ENCODE measurements at regions not wholly inside any gene's neighbourhood (a gene's known extent, or its start where the extent isn't known, plus 50 kb on each side); places are given as distances from the start of the nearest gene placed in this dataset.
A peak's percentile ranks its signal among the peaks of the same experiment; 100 is the strongest.
"Not testable (repeated sequence)": the region's sequence is repeated elsewhere in the genome, so short reads cannot be mapped to it uniquely, and the experiment has no call there.

DNA sequence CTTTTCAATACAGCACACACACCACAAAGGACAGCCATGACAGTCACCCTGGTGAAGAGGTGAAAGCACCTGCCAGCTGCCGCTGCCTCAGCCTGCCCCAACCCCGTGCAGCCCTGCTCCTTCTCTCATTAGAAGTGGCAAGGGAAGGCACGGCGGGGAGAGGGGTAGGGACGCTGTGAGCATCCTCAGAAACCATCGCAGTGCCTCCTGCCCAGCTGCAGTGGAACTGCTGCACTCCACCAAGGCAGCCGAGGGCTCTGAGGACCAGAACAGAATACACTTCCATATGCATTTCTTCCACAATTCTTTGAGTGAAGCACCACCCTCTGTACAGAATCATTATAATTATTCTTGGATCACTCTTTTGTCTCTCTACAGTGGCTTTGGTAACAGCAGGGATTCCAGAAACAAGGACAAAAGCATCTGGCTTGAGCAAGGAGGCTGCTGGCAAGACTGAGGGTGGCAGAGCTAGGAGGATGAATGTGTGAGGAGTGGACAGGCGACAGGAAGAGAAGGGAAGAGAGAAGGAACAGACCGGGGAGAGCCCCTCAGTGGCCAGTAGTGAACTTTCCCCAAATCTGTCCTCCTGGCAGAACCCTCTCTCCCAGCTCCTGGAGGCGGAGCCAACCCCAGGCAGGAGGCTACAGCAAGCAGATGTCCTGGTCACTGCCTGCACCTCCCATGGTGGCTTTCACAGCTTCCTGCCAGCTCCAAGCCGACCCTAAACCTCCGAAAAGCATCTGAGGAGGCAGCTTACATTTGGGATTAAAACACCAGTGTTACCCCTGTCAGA, 73.2 kb downstream of the MTNR1A start:
- DNase-seq (ENCODE audit: low spot score): no peak

DNA sequence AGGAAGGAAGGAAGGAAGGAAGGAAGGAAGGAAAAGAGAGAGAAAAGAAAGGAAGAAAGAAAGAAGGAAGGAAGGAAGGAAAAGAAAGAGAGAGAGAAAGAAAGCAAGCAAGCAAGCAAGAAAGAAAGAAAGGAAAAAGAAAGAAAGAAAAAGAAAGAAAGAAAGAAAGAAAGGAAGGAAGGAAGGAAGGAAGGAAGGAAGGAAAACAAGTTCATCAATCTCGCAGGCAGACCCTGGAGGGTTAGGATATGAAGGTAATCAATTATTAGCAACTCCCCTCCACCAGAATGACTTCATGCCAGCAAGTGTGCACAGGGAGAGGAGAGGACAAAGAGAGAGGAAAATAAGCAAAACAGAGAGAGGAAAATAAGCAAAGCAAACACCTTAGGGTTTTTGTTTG, 80.2 kb downstream of the MTNR1A start:
- DNase-seq (ENCODE audit: low spot score): no peak

DNA sequence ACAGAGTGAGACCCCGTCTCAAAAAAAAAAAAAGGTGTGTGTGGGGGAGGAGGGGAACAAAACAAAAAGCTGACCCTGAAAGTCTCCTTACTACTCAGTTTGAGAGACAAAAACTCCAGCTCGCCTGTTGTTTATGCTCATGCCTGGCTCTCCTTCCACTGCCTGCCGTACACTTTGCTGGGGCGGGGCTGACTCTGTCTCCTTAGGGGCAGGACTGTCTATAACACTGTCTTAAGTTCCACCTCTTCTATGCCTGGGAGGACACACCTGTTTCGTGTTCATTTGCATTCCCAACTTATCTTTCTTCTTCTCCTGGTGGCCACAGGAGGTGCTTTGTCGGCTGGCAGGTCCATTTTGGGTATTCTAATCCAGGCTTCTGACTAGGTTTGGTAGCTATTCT, 81.4 kb downstream of the MTNR1A start:
- no peak for DNase-seq (ENCODE audit: low spot score)

DNA sequence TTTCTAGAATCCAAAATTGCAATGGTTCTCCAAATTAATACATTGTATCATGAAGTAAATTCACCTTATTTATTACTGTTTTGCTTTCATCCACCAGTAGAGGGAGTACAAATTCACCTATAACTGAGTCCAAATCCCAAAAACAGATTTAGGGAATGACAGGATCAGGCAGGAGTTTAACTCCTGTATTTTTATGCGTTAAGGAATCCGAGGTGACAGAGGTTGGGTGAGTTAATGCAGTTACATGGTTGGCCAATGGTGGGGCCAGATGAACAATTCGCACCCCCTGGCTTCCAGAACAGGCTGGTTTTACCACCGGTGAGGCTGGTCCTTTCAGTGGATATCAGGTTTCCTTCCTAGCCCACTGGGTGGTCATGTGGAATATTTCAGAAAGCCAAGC, 82.4 kb downstream of the MTNR1A start:
- peak; percentile 15 for DNase-seq (ENCODE audit: low spot score)

DNA sequence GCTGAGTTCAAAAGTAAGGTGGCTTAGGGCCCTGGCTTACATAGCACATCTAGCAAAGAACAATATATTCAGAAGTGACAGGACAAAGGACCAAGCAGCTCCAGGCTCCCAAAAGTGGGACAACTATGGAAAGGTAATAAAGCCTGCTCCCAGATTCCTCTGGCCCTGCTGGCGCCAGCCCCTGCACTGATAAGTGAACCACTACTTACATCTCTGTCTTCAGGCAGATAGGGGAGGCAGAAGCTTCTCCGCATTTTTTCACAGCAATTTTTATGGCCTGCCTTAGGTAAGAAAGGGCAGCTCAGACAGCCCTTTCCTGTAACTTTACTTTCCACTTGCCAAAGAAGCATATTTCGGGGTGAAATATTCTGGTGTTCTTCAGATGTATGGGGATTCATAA, 83.9 kb downstream of the MTNR1A start:
- DNase-seq (ENCODE audit: low spot score): no peak

DNA sequence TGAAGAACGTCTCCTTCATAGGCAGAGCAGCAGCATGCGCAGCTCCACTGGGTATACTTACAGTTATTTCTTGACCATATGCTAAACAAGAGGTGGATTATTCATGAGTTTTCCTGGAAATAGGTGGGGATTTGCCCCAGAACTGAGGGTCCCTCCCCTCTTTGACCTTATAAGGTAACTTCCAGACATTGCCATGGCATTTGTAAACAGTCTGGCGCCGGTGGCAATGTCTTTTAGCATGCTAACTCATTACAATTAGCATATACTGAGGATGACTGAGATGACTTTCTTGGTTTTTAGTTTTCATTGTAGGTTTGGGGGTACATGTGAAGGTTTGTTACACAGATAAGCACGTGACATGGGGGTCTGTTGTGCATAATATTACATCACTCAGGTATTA, 97.3 kb downstream of the MTNR1A start:
- DNase-seq (ENCODE audit: low spot score): no peak

DNA sequence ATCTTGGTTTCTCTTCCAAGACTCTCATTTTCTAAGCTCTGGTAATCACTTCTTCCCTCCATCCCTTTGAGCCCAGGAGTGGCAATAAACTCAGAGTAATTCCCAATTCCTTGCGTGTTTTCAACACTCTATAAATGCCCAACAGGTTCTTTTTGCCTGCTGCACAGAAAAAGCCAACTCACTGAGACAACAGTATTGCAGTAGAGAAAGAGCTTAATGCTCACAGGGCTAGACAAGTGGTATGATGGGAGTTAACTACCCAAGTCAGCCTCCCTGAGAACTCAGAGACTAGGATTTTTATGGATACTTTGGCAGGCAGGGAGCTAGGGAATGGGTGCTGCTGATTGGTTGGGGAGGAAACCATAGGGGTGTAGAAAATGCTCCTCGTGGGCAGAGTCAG, 103.4 kb downstream of the MTNR1A start:
- no peak for DNase-seq (ENCODE audit: low spot score)

DNA sequence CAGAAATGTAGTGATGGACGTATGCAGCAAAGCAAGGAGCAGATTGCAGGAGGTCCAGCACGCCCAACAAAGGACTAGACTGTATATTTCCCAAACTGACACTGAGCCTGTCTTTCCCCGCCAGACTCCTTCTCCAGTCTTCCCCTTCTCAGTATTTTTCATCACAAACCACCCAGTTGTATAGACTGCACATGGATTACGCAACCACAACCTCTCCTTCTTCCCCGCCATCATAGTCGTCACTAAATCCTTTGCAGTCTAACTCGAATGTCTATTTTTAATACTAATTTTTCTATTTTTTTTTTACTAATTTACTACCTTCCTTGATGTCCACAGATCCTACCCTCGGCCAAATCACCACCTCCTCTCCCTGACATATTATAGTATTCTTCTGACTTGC, 105.4 kb downstream of the MTNR1A start:
- no peak for DNase-seq (ENCODE audit: low spot score)

DNA sequence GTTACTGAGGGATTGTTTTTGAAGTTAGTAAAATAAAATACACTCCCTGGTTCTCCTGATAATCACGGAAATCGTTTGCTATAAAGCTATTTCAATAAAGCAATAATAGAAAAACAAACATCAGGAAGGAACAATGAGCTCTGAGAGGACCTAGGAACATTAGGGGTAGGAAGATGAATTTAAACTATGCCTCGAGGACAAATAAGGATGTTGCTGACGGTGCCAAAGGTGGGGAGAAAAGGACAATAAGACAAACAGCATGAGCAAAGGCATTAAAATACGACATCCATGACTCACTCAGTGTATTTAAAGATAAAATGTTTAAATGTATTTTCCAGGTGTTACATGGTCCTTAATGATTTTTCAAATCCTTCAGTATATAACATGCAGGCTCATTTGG, 110.3 kb downstream of the MTNR1A start:
- DNase-seq (ENCODE audit: low spot score): no peak

DNA sequence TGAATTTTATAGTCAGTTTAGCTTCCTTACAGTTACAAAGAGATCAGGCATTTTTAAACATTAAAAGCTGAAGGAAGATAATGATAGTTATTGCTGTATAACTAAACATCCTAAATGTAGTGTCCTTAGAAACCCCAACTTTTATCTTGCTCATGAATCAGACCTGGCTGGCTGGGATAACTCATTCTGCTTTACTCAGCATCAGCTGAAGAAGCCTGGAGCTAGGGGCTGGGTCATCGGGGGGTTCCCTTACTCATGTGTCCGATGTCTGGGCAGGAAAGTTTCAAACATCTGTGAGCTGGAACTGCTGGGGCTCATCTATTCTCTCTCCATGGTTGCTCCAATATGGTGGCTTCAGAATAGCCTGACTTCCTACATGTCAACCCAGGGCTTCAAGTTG, 113.9 kb downstream of the MTNR1A start:
- DNase-seq (ENCODE audit: low spot score): no peak

DNA sequence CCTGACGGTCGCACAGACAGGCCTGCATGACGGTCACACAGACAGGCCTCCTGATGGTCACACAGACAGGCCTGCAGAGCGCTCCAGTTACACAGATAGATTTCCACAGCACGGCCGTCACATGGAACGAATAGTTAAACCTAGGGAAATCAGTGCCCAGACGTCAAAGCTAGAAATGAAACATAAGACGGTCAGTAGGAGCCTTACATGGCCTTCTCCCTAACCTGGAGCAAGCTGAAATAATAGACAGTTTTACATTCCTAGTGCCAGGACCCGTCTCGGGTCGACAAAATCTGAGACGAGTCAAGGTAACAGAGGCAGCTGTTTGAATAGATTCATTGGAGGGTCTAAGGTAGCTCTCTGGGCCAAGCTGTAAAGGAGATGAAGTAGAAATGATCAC, 126.9 kb downstream of the MTNR1A start:
- no peak for DNase-seq (ENCODE audit: low spot score)

DNA sequence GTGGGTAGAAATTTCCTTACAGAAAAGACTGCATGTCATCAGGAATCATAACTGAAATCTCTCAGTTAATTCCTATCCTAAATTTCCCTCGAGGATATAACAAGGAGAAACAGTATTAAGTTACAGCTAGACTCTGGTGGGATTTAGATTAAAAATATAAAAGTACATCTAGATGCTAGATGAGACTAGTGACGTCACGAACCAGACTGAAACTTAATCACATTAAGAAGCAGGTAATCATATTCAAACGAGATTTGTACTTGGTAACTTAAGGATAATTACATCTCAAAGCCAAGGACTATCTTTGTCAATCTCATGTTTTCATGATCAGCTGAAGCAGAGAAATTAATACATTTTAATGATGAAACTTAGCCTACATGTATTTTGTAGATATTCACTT, 130.6 kb downstream of the MTNR1A start:
- no peak for DNase-seq (ENCODE audit: low spot score)

DNA sequence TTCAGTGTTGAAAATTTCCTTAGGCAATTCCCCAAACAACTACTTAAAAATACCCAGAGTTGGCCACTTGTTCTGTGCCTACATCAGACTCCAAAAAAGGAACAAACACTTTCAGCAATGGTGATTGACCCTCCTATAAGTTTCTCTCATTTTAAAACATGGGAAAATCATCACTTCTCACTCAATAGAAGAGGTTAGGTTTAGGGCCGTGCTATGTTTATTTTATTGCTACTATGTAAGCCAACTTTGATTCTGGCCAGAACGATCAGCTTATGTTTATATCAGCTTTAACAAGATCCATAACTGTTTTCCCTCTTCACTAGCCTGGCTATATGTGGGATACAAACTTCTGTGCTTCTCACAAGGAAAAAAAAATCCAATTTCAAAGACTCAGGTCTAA, 133.1 kb downstream of the MTNR1A start:
- DNase-seq (ENCODE audit: low spot score): no peak

DNA sequence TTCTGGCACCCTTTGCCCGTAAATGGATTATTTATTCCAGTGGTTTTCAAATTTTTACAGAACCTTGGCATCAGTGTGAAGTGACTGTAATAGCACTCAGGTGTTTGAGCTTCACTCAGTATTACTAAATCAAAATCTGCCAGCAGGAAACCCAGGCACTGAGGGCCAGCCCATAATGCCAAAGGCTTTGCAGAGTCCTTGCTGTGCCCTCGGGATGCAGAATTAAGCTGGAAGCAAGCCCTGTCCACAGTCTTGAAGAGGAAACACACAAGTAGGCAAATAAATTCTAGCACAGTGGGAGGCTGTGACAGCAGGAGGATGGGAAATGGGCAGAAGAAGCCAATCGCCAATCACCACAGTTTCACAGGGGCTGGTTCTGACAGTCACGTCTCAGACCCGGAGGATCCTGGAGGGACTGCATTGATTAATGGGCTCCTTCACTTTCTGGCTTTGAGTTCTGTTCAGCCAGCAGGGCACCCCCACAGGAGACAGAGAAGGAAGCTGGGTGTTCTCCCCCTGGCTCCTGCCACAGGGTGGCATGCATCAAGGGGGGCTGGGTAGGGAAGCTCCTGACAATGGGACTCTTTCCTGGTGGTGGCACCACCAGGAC, 138.8 kb downstream of the MTNR1A start:
- no peak for DNase-seq (ENCODE audit: low spot score)

DNA sequence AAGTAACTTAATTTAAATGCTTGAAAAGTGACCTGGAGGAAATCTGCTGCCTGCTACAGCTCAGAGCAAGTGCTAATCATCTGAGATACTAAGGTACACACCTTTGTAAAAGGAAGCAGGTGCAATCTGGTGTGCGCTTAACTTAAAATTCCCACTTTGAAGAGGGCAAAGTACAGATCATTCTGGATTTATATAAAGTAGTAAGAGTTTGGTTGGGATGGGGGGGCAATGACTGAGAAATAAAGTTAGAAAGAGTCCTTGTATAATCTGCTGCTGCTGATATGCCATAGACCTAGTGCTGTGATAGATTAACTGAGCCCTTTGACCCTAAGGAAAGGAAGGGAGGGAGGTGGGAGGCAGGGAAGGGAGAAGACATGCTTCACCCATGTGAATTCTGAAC, 141.0 kb downstream of the MTNR1A start:
- DNase-seq (ENCODE audit: low spot score): no peak

DNA sequence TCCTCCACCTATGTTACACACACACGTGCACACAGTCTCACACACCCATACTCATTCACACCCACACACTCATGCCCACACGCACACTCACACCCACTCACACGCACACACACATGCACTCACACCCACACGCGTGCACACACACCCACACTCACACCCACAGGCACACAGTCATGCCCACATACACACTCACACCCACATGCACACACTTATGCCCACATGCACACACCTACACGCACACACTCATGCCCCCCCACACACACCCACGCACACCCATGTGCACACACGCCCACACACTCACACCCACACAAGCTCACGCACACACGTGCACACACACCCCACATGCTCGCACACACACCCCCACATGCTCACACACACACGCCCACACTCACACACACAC, 140.0 kb downstream of the F11 start:
- DNase-seq (ENCODE audit: low spot score): no peak

DNA sequence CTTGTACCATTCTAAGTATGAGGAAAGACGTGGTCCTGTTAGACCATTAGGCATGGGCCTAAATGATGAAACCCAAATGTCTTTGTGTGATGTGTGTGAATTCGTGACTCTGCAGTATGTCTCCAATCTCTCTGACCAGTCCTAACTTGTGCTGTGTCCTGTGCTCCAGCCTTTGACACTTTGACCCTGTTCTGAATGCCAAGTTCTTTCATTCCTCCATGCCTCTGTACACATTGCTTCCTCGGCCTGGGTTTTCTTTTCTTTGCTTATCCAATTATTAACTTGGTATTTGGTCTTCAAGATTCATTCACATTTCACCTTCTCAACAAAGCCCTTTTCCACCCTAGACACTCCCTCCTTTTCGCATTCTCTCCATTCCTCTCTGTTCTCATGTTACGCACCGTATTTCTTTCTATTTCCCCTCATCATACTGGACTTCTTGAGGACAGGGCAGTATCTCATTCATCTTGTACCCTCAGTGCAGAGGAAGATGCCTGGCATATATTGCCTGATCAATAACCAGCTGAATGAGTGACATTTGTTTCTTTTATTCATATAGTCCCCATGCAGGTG, 138.7 kb downstream of the F11 start:
- no peak for DNase-seq (ENCODE audit: low spot score)

DNA sequence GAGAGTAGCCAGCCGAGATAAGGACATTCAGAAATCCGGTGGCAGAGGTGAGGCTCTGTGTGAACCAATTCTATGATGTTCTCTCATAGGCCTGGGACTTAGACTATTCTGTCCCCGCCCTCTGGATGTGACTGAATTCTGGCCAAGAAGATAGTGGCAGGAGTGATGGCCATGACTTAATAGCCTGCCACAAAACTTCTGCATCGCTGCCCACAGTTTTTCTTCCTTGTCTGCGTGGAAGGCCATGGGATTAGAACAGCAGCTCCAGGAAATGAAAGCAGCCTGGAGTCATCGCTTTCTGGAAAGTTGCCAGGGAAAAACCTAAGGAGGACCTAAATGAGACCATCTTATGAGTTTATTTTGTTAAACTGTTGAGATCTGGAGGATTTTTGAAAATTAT, 134.7 kb downstream of the F11 start:
- DNase-seq (ENCODE audit: low spot score): no peak

DNA sequence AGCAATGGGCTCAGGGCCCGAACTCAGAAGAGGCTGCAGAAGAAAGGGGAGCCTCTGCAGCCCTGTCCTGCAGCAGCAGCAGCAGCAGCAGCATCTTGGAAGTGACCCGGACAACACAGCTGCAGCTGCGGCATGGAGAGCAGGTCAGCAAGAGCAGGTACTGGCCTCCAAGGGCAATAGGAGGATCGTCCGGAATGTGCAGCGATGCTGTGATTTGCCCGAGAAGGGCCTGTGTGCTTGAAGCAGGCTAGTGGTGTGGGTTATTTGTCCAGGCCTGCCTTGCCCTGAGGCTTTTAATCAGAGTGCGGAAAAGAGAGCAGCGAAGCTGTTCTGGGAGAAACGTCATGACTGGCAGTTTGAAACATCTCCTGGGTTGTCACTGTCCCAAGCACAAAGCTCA, 126.0 kb downstream of the F11 start:
- DNase-seq (ENCODE audit: low spot score): no peak

DNA sequence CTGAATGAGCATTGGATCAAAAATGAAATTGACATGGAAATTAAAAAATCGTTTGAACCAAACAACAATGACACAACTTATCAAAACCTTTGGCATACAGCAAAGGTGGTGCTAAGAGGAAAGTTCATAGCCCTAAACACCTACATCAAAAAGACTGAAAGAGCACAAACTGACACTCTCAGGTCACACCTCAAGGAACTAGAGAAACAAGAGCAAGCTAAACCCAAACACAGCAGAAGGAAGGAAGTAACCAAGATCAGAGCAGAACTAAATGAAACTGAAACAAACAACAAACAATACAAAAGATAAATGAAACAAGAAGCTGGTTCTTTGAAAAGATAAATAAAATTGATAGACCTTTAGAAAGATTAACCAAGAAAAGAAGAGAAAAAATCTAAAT, 118.3 kb downstream of the F11 start:
- DNase-seq (ENCODE audit: low spot score): not testable (repeated sequence)

DNA sequence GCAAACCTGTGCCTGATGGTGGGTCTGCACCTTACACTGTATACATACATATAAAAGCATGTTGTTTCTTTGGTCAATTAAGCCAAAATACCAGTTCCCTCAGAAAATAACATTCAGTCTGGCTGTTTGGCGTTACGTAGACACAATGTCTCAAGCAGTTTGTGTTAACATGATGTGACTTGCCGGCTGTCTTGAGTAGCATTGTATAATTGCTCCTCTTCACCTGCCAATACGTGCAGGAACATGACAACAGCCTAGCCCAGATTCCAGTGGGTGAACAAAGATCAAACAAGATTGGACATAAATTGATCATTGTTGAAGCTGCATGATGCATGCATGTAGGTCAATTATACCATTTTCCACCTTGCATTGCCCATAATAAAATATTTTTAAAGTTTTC, 102.3 kb downstream of the F11 start:
- DNase-seq (ENCODE audit: low spot score): no peak

DNA sequence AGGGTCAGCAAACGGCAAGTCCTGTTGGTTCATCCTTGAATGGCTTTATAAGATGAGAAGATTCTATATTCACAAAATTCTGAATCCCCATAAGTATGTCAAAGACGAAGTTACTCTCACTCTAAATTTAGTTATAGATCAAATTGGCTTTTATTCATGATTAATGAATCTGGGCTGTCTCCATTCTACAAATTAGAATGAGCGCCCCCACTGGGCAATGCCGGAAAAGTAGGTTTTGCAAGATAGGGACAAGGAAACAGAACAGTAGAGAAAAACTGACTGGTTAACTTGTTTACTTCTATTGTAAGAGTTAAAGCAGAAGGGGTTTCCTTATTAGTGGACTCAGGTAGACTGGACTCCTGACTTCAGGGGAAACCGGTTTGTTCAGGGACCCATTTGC, 100.3 kb downstream of the F11 start:
- DNase-seq (ENCODE audit: low spot score): peak; percentile 15

DNA sequence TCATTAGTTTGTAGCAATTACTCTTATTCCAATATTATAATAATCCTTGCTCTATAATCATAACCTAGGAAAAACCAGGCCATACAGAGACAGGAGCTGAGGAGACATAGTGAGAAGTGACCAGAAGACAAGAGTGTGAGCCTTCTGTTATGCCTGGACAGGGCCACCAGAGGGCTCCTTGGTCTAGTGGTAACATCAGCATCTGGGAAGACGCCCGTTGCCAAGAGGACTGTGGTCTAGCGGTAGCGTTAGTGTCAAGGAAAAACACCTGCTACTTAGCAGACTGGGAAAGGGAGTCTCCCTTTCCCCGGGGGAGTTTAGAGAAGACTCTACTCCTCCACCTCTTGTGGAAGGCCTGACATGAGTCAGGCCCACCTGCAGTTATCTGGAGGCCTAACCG, 97.0 kb downstream of the F11 start:
- DNase-seq (ENCODE audit: low spot score): not testable (repeated sequence)

DNA sequence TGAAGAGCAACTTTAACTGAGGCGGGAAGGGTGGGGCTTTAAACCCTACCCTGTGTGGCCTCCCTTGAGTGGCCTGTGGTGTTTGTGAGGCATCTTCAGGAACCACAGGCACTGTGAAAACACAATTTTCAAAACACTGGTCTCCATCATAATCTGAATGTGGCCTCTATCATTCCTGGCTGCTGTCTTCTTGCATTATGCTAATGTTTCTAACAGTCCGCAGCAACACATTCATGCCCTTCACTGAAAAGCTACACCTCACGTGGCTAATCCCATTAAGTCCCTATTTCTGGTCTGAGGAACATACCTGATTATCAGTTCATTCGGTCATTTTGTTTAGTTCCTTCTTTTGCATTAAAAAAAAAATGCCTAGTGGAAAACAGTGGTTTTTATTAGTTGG, 94.6 kb downstream of the F11 start:
- DNase-seq (ENCODE audit: low spot score): no peak

All from NAMALWA (cell line).